ENCODE measurements at regions not wholly inside any gene's neighbourhood (a gene's known extent, or its start where the extent isn't known, plus 50 kb on each side); places are given as distances from the start of the nearest gene placed in this dataset.
"Not testable (repeated sequence)": the region's sequence is repeated elsewhere in the genome, so short reads cannot be mapped to it uniquely, and the experiment has no call there.

DNA sequence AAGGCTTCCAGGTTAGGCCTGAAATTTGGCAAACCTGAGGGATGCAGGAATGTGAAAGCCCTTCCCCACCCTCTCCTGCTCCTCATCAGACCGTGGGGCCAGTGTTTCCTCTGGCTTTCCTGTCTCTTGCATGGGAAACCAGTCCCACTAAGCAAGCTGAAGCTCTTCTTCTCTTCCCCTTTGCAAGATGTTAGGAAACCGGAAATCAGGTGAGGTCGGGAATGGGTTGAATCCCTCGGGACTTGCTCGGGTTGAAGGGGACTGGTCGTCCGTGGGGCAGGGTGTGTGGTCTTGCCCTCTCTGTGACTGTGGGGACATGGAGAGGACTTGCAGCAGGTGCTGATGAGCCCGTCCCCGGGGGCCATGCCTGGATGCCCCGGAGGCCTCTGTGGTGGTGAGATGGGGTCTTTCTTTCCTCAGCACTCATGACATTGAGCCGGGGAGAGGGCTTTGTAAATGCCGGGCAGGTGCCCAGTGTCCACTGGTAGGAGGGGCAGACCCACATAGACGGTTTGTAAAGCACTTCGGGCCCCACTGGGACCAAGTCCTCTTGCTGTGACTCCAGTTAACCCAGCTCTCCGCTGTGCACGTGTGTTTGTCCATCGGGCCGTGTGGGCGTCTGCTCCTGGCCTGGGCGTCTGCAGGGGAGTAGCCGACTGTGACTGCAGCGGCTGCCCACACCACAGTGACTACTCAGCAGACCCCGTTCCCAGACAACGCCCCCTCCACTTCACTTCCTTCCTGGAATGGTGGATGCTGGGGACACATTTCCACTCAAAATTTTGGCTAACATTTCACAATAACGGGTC is 373.9 kb downstream of the GLRX3 start:
- DNase-seq (ENCODE audit: low read depth), result no peak

DNA sequence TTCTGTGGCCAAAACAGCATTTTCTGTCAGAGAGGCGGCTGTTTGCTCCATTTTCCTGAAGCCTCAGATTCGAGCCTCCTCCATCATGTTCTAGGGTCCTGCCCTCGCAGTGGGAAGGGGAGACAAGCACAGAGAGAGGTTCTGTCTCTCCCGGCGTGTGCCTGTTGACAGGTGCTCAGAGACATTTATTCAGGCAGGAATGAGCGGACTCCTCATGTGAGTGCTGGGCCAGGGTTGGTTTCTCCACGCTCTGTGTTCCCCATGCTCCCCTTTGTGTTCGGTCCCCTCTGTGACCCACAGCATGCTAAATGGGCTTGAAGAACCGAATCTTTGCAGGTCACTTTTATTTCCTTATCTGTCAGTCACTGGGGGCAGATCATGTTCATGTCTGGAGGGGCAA is 374.6 kb downstream of the GLRX3 start:
- no peak for DNase-seq (ENCODE audit: low read depth)

DNA sequence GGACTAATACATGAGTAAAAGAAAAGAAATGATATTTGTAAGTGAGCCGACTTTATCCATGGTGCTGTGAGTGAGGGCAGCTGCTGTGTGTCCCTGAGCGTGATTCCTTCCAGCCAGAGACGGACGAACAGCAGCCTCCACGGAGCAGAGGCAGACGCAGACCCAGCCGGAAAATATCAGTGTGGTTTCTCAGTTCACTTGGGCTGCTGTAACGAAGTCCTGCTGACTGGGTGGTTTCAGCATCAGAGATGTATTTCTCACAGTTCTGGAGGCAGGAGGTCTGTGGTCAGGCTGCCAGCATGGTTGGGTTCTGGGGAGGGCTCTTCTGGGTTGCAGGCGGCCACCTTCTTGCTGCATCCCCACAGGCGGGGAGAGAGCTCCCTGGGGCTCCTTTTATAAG is 375.6 kb downstream of the GLRX3 start:
- no peak for DNase-seq (ENCODE audit: low read depth)

DNA sequence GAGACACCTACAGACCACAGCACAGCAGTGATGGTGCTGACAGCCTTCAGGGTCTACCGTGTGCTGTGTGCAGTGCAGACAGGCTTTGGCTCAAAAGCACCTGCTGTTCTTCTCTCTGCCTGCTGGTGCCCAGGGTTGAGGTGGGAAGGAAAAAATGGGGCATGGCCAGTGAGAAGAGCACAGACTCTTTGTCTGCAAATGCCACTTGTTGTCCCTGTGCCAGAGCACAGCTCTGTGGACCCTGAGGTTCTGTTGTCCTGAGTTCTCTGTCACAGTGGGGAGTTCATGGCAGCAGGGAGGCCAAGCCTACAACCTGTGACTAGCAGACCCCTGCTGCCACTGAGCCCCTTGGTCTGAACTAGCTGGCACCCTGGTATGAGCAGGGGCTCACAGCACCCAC is 376.7 kb downstream of the GLRX3 start:
- DNase-seq (ENCODE audit: low read depth), result no peak

DNA sequence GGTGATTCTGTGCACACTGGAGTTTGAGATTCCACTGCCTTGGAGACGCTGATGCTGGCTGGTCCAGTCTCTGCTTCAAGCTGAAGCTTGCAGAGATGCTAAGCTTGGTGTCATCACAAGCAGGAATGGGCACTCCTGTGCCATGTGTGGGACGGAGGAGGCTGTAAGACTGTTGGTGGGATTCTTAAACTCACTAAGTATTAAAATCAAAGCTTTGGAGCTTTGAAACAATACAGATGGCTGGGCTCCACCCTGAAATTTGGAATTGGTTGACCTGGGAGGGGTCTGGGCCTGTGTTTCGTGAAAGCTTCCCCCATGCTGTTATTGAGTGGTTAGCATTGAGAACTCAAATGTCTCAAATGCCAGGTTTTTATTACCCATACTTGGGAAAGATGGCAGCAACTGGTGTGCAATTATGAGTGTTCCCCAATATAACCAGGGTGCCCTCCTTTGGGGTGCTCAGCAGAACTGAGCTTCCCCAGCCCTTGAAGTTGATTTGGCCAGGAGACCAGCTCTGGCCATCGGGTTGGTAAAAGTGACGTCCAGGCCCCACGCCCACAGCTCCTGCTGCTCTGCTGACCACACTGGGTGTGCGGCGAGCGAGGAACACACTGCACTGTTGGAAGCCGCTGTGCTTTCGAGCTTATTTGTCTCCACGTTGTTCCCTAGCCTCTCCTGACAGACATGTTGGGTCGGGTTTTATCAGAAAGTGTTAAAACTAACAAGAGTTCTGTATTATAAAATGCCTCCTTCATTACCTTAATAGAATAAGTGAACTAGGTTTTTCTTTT is 377.7 kb downstream of the GLRX3 start:
- no peak for DNase-seq (ENCODE audit: low read depth)

DNA sequence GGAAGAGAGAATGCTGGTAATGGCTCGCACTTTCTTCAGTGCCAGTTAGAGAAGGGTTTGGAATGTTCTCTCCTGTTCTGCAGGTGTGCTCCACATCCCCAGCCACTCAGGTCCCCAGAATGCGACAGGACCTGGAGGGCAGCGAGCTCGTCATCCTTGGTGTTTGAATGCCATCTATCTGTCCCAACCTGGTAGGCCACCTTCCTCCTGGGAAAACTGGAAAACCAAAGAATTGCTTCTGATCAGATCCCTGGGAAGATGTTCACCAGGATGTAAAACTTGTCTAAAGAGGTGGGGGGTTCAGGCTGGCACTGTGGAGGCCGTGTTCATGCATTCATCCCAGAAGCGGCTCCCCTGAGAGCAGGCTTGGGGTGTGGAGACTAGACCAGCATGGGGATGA is 379.5 kb downstream of the GLRX3 start:
- no peak for DNase-seq (ENCODE audit: low read depth)

DNA sequence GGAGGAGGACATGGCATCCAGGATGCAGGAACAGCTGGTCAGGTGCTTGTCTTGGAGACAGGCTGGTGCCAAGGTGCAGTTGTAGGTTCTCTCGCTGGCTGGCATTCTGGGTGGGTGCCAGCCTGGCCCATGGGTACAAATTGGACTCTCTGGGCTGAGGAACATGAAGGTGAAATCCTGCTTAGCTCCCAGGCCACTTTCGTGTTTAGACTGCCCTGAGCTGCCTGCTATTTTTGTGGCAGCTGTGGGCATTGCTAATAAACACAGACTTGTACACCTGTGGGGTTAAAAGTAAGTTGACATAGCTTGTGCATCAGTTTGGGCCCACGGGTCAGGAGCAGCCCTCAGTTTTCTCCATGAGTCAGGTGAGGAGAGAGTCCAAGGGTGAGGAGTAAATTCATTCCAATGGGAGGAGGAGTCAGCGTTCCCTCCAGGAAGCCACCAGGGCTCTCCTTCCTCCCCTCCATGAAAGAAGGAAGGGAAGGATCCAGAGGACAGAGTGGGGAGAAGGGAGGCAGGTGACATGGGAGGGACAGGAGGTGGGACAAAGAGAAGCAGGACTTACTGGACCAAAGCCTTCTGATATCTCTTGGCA is 380.0 kb downstream of the GLRX3 start:
- DNase-seq (ENCODE audit: low read depth), result no peak

DNA sequence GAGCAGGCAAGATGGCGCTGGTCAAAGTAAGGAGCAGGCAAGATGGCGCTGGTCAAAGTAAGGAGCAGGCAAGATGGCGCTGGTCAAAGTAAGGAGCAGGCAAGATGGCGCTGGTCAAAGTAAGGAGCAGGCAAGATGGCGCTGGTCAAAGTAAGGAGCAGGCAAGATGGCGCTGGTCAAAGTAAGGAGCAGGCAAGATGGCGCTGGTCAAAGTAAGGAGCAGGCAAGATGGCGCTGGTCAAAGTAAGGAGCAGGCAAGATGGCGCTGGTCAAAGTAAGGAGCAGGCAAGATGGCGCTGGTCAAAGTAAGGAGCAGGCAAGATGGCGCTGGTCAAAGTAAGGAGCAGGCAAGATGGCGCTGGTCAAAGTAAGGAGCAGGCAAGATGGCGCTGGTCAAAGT is 382.7 kb downstream of the GLRX3 start:
- DNase-seq (ENCODE audit: low read depth), result not testable (repeated sequence)

DNA sequence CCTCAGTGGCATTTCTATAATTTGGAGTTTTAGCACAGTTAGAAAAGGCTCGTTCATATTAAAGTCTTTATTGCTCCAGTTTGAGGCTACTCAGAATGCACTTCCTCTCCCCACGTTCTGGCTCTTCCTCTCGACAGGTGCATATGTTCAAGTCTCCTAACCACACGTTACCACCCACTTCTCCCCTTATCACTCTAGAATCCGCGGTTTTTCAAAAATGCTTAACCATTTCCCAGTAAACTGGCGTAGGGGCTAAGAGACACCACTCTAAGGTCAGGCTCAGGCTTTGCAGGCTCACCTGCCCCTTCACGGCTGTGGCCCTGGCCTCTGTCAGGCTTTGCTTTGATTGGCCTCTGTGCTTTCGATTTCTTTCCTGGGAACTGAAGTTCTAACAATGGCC is 383.6 kb downstream of the GLRX3 start:
- no peak for DNase-seq (ENCODE audit: low read depth)

DNA sequence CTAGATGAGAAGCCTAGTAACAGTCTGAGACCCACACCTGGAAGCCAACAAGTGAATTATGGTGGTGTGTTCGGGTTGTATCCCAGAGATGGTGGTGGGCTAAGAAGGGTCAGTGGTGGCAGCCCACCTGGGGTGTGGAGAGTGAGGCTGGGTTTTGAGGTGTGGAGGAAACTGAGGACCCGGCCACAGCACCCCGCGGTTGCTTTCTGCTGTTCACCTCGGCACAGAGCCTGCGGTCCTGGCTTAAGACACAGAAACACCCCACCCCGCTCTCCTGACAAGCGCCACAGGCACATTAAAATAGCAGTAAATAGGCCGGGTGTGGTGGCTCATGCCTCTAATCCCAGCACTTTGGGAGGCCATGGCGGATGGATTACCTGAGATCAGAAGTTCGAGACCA is 395.1 kb downstream of the GLRX3 start:
- DNase-seq (ENCODE audit: low read depth), result no peak

DNA sequence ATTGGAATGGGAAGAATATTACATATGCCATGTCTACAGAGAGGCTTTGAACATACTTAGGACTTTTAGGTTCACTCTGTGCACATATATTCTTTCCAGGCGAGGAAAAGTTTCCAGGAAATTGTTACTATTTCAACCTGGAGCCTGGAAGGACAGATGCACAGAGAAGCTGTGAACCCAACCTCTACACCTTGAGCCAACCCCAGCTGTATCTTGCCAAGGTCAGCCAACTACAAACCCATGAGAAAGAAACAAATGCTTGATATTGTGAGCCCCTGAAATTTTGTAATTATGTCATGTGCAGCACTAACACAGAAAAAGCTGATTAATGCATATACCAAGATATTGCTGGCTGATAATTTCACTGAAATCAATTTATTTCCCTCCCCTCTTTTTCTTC is 404.9 kb downstream of the GLRX3 start:
- DNase-seq (ENCODE audit: low read depth), result no peak

DNA sequence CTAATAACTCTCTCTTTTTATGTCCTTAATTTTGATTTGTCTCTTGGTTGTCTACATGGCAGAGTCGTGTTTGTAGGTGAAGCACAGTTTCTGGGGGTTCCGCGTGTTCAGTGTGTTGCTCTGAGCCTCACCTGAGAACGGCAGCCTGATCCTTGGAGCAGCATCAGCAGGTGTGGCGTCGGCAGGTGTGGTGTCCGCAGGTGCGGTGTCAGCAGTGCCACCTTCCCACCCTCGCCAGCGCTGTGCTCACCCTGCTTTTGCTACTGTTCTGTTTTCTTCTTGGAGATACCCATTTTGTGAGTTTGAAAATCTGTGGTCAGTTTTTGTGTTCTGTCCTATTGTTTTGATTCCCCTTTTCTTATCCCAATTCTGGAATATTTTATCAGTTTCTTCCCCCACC is 406.6 kb downstream of the GLRX3 start:
- no peak for DNase-seq (ENCODE audit: low read depth)

DNA sequence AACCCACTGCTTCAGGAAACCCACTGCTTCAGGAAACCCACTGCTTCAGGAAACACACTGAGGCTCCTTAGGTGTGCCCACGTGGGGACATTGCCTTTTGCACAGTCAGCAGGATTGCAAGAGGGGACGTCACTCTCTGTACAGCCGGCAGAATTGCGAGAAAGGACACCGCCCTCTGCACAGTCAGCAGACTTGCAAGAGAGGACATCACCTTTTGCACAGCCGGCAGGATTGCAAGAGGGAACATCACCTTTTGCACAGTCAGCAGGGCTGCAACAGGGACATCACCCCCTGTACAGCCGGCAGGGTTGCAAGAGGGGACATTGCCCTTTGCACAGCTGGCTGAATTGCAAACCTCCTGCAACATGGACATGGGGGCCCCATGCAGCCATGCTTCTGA is 407.6 kb downstream of the GLRX3 start:
- no peak for DNase-seq (ENCODE audit: low read depth)

DNA sequence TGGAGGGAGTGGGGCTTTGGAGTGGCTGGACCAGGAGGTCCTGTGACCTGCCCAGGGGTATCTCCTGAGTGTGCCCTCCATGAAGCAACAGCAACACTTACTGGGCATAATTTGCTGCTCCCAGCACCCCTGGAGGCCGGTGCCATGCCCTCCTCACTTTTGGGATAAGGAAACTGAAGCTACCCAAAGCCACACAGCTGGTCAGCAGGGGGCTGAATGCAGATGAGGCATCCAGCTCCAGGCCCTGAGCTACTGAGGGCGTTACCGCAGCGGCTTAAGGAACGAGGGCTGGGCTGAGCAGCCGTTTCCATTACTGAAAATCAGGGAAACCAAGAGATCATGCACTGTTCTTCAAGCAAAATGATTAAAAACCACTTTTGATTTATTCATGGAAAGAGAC is 408.9 kb downstream of the GLRX3 start:
- no peak for DNase-seq (ENCODE audit: low read depth)

DNA sequence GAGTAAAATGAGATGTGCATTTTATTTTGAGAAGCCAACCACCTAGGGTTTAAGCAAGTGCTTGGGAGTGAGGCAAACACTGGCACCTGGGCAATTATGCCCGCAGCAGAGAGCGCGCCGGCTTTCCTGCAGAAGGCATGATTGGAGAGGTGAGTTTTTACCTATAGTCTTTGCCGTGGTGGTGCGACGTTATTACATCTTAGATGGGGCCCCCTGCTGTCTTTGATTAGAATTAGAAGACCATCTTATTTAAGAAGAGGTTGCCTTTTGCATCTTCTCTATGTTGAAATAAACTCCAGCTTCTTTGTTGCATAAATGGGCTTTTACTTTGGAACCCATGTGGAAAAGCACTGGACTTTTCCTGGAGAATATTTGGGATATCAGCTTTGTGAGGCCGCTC is 409.5 kb downstream of the GLRX3 start:
- DNase-seq (ENCODE audit: low read depth), result no peak

DNA sequence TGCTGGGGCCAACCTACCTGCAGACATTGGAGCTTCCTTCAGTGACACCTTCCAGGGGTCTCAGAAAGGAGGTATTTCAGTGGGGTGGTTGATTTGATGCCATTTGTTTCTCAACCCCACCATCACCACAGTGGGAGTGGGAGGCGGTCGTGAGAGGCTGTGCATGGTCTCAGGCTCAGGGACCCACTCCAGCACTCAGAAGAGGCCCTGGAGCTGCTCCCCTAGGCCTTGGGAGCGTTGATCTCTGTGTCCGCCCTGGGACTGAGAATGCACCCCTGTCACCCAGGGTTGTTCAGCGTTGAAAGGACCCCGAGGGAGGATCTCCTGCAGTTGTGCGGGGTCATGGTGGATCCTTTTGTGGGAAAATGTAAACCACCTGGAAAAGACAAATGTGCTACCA is 410.6 kb downstream of the GLRX3 start:
- no peak for DNase-seq (ENCODE audit: low read depth)

DNA sequence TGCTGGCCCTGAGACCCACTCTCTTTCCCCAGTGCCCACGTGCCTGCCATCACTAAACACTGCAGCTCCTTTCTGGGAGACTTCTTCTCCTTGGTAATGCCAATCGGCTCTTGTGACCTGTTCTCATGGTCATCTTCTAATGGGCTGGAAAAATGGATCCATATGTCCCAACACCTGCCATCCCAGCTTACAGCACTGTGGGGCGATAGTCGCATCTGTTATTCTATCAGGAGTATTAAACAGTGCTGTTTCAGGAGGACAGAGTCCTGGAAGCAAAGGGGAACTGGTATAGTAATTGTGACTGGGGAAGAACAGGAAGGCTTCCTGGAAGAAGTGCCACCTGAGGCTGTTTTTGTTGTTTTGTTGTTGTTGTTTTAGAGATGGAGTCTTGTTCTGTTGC is 411.2 kb downstream of the GLRX3 start:
- no peak for DNase-seq (ENCODE audit: low read depth)

DNA sequence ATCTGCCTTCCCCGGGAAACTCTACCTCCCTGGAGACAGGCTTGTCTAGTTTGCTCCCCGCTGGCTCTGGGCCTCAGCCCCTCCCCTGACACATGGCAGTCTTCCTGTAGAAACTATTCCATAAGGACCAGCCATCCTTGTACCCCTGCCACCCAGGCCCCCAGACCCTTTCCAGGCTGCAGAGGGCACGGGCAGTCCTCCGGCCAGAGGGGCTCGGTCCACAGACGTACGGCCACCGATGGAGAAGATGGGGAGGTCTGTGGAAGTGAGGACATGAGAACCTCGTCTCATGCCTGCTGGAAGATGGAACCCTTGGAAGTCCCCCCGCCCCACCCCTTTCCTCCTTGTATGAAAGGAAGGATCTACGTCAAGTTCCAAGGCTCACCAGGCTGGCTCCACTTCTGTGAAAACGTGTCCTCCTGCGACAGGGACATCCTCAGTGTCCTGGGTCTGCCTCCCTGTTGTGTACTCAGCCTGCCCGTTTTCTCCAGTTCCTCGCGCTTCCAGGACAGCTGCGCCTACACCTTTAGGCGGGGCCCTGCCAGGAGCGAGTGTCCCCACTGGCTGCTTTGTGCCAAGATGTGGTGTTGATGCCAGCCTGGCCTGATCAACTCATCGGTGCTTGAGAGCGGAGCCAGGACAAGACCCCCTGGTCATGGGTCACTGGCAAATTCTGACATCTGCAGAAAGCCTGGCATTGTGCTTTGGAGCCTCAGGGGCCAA is 414.9 kb downstream of the GLRX3 start:
- no peak for DNase-seq (ENCODE audit: low read depth)

DNA sequence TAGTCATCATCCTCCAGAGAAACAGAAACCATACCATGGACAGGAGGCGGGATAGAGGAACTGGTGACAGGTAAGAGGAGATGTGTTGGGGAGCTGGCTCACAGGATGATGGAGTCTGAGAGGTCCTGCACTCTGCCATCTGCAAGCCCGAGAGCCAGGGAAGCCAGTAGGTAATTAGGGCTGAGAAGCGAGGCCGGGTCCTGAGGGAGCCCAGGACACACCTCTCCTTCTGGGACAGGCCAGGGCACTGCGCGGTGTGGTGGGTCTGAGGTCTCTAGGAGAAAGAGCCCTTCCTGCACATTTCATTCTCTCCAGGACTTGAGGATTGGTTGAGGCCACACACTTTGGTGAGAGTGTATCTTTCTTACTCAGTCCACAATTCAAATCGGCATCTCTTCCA is 415.5 kb downstream of the GLRX3 start:
- no peak for DNase-seq (ENCODE audit: low read depth)

DNA sequence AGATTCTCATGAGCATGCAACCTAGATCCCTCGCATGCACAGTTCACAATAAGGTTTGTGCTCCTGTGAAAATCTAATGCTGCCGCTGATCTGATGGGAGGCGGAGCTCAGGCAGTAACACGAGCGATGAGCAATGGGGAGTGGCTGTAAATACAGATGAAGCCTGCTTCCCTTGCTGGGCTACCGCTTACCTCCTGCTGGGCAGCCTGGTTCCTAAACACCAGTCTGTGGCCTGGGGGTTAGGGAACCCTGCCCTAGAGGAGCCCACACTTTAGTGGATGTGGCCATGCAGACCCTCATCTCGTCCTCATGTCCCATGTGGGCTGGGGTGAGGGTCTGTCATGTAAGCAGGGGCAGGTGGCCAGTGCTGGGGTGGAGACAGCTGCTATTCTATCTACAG is 417.6 kb downstream of the GLRX3 start:
- no peak for DNase-seq (ENCODE audit: low read depth)

DNA sequence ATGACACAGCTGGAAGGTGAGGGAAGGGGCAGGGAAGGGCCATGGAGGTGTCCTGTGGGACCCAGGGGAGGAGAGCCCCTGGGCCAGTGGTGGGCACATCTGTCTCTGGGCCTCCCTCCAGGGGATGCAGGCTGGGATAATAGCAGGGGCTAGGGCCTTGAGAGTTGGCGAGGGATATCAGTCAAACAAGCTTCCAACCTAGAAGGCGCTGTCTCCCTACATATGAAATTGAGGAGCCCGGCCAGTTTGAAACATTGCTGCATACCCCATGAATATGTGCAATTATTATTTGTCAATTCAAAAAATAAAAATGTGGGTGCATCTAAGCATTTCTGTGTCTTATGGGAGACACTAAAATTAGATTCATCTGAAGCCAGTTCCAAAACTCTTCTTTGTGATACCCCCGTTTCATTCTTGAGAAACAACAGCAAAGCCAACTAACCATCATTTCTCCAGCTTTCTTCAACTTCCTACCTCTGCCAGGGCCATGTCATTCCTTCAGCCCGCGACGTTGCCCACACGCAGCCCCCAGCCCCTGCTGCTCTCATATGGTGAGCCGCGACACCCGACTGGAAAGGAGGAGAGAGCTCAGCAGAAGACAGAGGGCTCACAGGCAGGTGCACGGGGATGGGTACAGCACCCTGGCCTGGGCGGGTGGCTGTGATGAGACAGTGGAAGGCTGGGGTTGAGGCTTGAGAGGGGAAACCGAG is 418.7 kb downstream of the GLRX3 start:
- no peak for DNase-seq (ENCODE audit: low read depth)

All from myocyte (in vitro differentiated cells).